OCI-LY7 (cell line): ENCODE measurements at regions not wholly inside any gene's neighbourhood (a gene's known extent, or its start where the extent isn't known, plus 50 kb on each side); places are given as distances from the start of the nearest gene placed in this dataset.

Source experiments
- EZH2phosphoT487 ChIP-seq: fragments of 200-600 bp; sonication (generic); IDR thresholded peaks from 2 replicates; pipeline ENCODE4 v1.6.1; 2018; ENCODE audit warnings: low read depth, borderline replicate concordance, mild to moderate bottlenecking, mixed run types, antibody characterized with exemption, low read length, moderate library complexity, mixed read lengths
- TF ChIP-seq, protein P1 (sequence below): fragments of 200-600 bp; sonication (generic); conservative IDR thresholded peaks from 2 replicates; pipeline ENCODE4 v1.5.1; 2014; ENCODE audit warnings: mild to moderate bottlenecking, antibody characterized with exemption, low read length, moderate library complexity, mixed read lengths

DNA sequence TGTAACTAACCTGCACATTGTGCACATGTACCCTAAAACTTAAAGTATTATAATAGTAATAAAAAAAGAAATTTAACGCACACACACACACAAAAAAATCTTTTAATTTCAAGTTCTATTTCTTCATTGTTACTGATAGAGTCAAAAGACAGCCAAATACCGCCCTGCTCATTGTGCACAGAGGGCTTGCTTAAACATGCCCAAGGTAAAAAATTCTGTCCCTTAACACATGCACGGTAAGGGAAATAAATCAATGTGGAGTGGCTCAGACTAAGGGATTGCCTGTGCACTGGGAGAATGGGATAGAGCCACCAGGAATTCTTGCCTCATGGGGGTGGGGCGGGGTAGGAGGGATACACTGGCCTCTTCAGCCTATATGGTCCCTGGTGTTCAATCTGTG is 468.0 kb downstream of the NUP35 start:
- TF ChIP-seq, protein P1, sequence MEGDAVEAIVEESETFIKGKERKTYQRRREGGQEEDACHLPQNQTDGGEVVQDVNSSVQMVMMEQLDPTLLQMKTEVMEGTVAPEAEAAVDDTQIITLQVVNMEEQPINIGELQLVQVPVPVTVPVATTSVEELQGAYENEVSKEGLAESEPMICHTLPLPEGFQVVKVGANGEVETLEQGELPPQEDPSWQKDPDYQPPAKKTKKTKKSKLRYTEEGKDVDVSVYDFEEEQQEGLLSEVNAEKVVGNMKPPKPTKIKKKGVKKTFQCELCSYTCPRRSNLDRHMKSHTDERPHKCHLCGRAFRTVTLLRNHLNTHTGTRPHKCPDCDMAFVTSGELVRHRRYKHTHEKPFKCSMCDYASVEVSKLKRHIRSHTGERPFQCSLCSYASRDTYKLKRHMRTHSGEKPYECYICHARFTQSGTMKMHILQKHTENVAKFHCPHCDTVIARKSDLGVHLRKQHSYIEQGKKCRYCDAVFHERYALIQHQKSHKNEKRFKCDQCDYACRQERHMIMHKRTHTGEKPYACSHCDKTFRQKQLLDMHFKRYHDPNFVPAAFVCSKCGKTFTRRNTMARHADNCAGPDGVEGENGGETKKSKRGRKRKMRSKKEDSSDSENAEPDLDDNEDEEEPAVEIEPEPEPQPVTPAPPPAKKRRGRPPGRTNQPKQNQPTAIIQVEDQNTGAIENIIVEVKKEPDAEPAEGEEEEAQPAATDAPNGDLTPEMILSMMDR = no peak
- TF ChIP-seq EZH2phosphoT487 = no peak
